K562 (cell line): ENCODE measurements at regions not wholly inside any gene's neighbourhood (a gene's known extent, or its start where the extent isn't known, plus 50 kb on each side); places are given as distances from the start of the nearest gene placed in this dataset.

Source experiments
- ARID1B ChIP-seq: fragments of 450-650 bp; IDR thresholded peaks from 2 replicates; pipeline ENCODE4 v1.6.1; 2016; ENCODE audit warnings: antibody characterized with exemption, mild to moderate bottlenecking, inconsistent platforms
- ARNT ChIP-seq, 2 experiments: fragments of 450-650 bp; IDR thresholded peaks; 2 replicates each; pipeline ENCODE4 v1.6.1; 2016; ENCODE audit warnings: mild to moderate bottlenecking in 1 of 2
- BCOR ChIP-seq: fragments of 450-650 bp; IDR thresholded peaks from 2 replicates; pipeline ENCODE4 v1.6.1; 2016
- CBFA2T2 ChIP-seq: fragments of 450-650 bp; conservative IDR thresholded peaks from 2 replicates; pipeline ENCODE4 v1.6.1; 2017; ENCODE audit warnings: mild to moderate bottlenecking
- GABPA ChIP-seq: fragments of 200-800 bp; sonication (Bioruptor generic); conservative IDR thresholded peaks from 2 replicates; pipeline ENCODE4 v1.6.1; 2016; ENCODE audit warnings: low read depth, missing genetic modification characterization, missing compliant biosample characterization
- JUND ChIP-seq, 2 experiments: IDR thresholded peaks; 2 replicates in 1 of 2; 3 replicates in 1 of 2; pipeline ENCODE4 v1.6.1; 2011; ENCODE audit warnings: borderline replicate concordance in 2 of 2, low read depth in 2 of 2, low read length in 2 of 2, improper control_type of control experiment in 1 of 2, missing biosample characterization in 1 of 2, missing genetic modification characterization in 1 of 2, missing genetic modification reagents in 1 of 2
- KLF10 ChIP-seq: fragments of 250-450 bp; sonication (Bioruptor Pico); IDR thresholded peaks from 2 replicates; pipeline ENCODE4 v1.6.1; 2021; ENCODE audit warnings: matching md5 sums
- MAFG ChIP-seq: fragments of 450-650 bp; conservative IDR thresholded peaks from 2 replicates; pipeline ENCODE4 v1.6.1; 2016; ENCODE audit warnings: missing genetic modification characterization, missing compliant biosample characterization
- NR2C2 ChIP-seq, 2 experiments: fragments of 200-800 bp in 1 of 2; sonication (Bioruptor generic) in 1 of 2; sonication (generic) in 1 of 2; formaldehyde crosslinking in 1 of 2; IDR thresholded peaks; 2 replicates each; pipeline versions ENCODE4 v1.6.1 to v1.8.0; 2016 to 2022; ENCODE audit warnings: mild to moderate bottlenecking in 1 of 2, missing compliant biosample characterization in 1 of 2, missing genetic modification characterization in 1 of 2, missing genetic modification reagents in 1 of 2
- PHF20 ChIP-seq: fragments of 450-650 bp; IDR thresholded peaks from 2 replicates; pipeline ENCODE4 v1.6.1; 2018; ENCODE audit not compliant: partially characterized antibody
- POLR2G ChIP-seq: fragments of 200-400 bp; formaldehyde crosslinking; IDR thresholded peaks from 2 replicates; pipeline ENCODE4 v1.6.1; 2017; ENCODE audit warnings: low read depth, mild to moderate bottlenecking, antibody characterized with exemption, low read length, moderate library complexity
- TAL1 ChIP-seq: fragments of 450-650 bp; IDR thresholded peaks from 2 replicates; pipeline ENCODE4 v1.6.1; 2016; ENCODE audit warnings: mild to moderate bottlenecking
- TEAD4 ChIP-seq, 2 experiments: sonication (generic) in 1 of 2; formaldehyde crosslinking in 1 of 2; IDR thresholded peaks; 2 replicates each; pipeline versions ENCODE4 v1.6.1 to v1.8.0; 2012 to 2022; ENCODE audit warnings: borderline replicate concordance in 1 of 2, inconsistent platforms in 1 of 2, low read length in 1 of 2, mild to moderate bottlenecking in 1 of 2, missing genetic modification reagents in 1 of 2
- ZFP30 ChIP-seq: fragments of 250-450 bp; sonication (Bioruptor Pico); IDR thresholded peaks from 2 replicates; pipeline ENCODE4 v1.8.0; 2022; ENCODE audit warnings: moderate library complexity, mild to moderate bottlenecking, inconsistent platforms, borderline replicate concordance
- ZNF165 ChIP-seq: fragments of 250-450 bp; sonication (Bioruptor Pico); IDR thresholded peaks from 2 replicates; pipeline ENCODE4 v1.4.0; 2020; ENCODE audit warnings: borderline replicate concordance
- ZNF174 ChIP-seq: fragments of 250-450 bp; sonication (Bioruptor Pico); IDR thresholded peaks from 2 replicates; pipeline ENCODE4 v1.4.0; 2020; ENCODE audit warnings: mild to moderate bottlenecking
- ZNF778 ChIP-seq: fragments of 450-650 bp; formaldehyde crosslinking; IDR thresholded peaks from 2 replicates; pipeline ENCODE4 v1.4.0; 2020; ENCODE audit warnings: mild to moderate bottlenecking, moderate library complexity
- TF ChIP-seq, protein P1 (sequence below): fragments of 250-450 bp; sonication (Bioruptor Pico); IDR thresholded peaks from 2 replicates; pipeline ENCODE4 v1.9.0; 2021; ENCODE audit warnings: mild to moderate bottlenecking, inconsistent platforms
- TF ChIP-seq, protein P2 (sequence below), 2 experiments: fragments of 450-650 bp; formaldehyde crosslinking in 1 of 2; IDR thresholded peaks; 2 replicates each; pipeline versions ENCODE4 v1.4.0 to v1.6.1; 2014 to 2020; ENCODE audit warnings: mild to moderate bottlenecking in 2 of 2, borderline replicate concordance in 1 of 2, low read depth in 1 of 2

DNA sequence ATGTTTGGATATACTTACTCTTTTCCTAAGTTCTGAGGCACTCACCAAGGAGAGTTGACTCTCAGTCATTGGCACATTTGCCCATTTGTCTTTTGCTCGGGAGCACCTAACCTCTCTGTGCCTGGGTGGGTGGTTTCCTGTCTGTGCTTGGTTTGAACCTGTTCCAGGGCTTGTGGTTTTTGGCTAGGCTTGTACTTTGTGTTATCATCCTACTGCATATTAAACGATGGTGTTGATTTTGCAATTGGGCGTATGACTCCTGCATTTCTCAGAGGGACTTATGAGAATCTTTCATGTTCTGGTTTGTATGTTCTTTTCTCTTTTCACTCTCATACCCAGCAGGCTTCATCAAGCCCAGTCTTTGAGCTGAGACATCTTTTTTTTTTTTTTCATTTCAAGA is 161.7 kb downstream of the BTC start (continued):
- TF ChIP-seq TAL1 (peak; percentile 52; the same call in 1 of the 2 replicates), ZNF778 (no peak), BCOR (no peak), NR2C2 (CRISPR knock-in tag; IDR thresholded peaks at IDR 0.05) (no peak), NR2C2 (tag; IDR thresholded peaks at IDR 0.05) (no peak), POLR2G (no peak), ZNF165 (CRISPR knock-in tag) (no peak), KLF10 (CRISPR knock-in tag) (no peak), CBFA2T2 (peak; percentile 56), ZNF174 (CRISPR knock-in tag) (no peak), ZFP30 (no peak), ARNT (IDR thresholded peaks at IDR 0.05) (no peak), TEAD4 (IDR thresholded peaks at IDR 0.05; ENCODE audit: low read length) (peak; percentile 89), TEAD4 (CRISPR knock-in tag; IDR thresholded peaks at IDR 0.05; ENCODE audit: borderline replicate concordance) (no peak), JUND (IDR thresholded peaks at IDR 0.05; ENCODE audit: borderline replicate concordance, low read depth, low read length) (peak; percentile 15; the same call in 1 of the 2 replicates), JUND (tag; IDR thresholded peaks at IDR 0.05; ENCODE audit: borderline replicate concordance, low read depth, low read length) (no peak), MAFG (tag) (peak; percentile 17; the same call in 1 of the 2 replicates), ARID1B (peak; percentile 85), PHF20 (no peak), GABPA (tag) (peak; percentile 38; the same call in 1 of the 2 replicates)
- TF ChIP-seq, protein P1, sequence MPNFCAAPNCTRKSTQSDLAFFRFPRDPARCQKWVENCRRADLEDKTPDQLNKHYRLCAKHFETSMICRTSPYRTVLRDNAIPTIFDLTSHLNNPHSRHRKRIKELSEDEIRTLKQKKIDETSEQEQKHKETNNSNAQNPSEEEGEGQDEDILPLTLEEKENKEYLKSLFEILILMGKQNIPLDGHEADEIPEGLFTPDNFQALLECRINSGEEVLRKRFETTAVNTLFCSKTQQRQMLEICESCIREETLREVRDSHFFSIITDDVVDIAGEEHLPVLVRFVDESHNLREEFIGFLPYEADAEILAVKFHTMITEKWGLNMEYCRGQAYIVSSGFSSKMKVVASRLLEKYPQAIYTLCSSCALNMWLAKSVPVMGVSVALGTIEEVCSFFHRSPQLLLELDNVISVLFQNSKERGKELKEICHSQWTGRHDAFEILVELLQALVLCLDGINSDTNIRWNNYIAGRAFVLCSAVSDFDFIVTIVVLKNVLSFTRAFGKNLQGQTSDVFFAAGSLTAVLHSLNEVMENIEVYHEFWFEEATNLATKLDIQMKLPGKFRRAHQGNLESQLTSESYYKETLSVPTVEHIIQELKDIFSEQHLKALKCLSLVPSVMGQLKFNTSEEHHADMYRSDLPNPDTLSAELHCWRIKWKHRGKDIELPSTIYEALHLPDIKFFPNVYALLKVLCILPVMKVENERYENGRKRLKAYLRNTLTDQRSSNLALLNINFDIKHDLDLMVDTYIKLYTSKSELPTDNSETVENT (CRISPR knock-in tag), result no peak
- TF ChIP-seq, protein P2, sequence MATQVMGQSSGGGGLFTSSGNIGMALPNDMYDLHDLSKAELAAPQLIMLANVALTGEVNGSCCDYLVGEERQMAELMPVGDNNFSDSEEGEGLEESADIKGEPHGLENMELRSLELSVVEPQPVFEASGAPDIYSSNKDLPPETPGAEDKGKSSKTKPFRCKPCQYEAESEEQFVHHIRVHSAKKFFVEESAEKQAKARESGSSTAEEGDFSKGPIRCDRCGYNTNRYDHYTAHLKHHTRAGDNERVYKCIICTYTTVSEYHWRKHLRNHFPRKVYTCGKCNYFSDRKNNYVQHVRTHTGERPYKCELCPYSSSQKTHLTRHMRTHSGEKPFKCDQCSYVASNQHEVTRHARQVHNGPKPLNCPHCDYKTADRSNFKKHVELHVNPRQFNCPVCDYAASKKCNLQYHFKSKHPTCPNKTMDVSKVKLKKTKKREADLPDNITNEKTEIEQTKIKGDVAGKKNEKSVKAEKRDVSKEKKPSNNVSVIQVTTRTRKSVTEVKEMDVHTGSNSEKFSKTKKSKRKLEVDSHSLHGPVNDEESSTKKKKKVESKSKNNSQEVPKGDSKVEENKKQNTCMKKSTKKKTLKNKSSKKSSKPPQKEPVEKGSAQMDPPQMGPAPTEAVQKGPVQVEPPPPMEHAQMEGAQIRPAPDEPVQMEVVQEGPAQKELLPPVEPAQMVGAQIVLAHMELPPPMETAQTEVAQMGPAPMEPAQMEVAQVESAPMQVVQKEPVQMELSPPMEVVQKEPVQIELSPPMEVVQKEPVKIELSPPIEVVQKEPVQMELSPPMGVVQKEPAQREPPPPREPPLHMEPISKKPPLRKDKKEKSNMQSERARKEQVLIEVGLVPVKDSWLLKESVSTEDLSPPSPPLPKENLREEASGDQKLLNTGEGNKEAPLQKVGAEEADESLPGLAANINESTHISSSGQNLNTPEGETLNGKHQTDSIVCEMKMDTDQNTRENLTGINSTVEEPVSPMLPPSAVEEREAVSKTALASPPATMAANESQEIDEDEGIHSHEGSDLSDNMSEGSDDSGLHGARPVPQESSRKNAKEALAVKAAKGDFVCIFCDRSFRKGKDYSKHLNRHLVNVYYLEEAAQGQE (IDR thresholded peaks at IDR 0.05; ENCODE audit: borderline replicate concordance), result peak; percentile 68
- TF ChIP-seq, protein P2 (CRISPR knock-in tag; IDR thresholded peaks at IDR 0.05; ENCODE audit: low read depth), result no peak
